Natural killer cell (primary cell): ENCODE measurements at regions not wholly inside any gene's neighbourhood (a gene's known extent, or its start where the extent isn't known, plus 50 kb on each side); places are given as distances from the start of the nearest gene placed in this dataset.

Source experiments
- ATAC-seq, 3 donors: fragments of 150-1000 bp in 2 of 3; fragments of 200-7000 bp in 1 of 3; cut with Tn5 transposase; 1 replicate in 1 of 3; 2 replicates in 2 of 3; pipeline ENCODE4 v1.10.0; 2021; ENCODE audit warnings: mild to moderate bottlenecking in 2 of 3, moderate library complexity in 2 of 3
- DNase-seq, 2 donors: peaks; one replicate each; pipeline versions ENCODE4 v3.0.0 to v3.0.0-alpha.2; 2013 to 2021; ENCODE audit warnings: mixed read lengths in 1 of 2
- H3K27ac ChIP-seq: one replicate; pipeline ENCODE4 v1.5.1; 2013; ENCODE audit warnings: mild to moderate bottlenecking, low read length
- H3K27me3 ChIP-seq: one replicate; pipeline ENCODE4 v1.6.1; 2013; ENCODE audit warnings: low read length; ENCODE audit not compliant: control insufficient read depth, insufficient read depth
- H3K36me3 ChIP-seq: one replicate; pipeline ENCODE4 v1.6.1; 2013; ENCODE audit warnings: low read length; ENCODE audit not compliant: control insufficient read depth, insufficient read depth
- H3K4me1 ChIP-seq: one replicate; pipeline ENCODE4 v1.6.1; 2013; ENCODE audit warnings: low read length; ENCODE audit not compliant: control insufficient read depth, insufficient read depth
- H3K4me3 ChIP-seq: one replicate; pipeline ENCODE4 v1.5.1; 2013; ENCODE audit warnings: low read length
- H3K9me3 ChIP-seq: one replicate; pipeline ENCODE4 v1.6.1; 2013; ENCODE audit warnings: low read length; ENCODE audit not compliant: control insufficient read depth, insufficient read depth
- H3K27ac Mint-ChIP-seq, 2 donors: one replicate each; pipeline ENCODE4 v1.8.0; 2022; ENCODE audit warnings: mild to moderate bottlenecking in 2 of 2, mixed read lengths in 2 of 2, moderate library complexity in 1 of 2
- H3K27me3 Mint-ChIP-seq, 2 donors: one replicate each; pipeline ENCODE4 v1.8.0; 2022; ENCODE audit warnings: low read depth in 2 of 2, mixed read lengths in 2 of 2
- H3K36me3 Mint-ChIP-seq: one replicate; pipeline ENCODE4 v1.8.0; 2022; ENCODE audit warnings: mixed read lengths
- H3K4me1 Mint-ChIP-seq, 2 donors: one replicate each; pipeline ENCODE4 v1.8.0; 2022; ENCODE audit warnings: mixed read lengths in 2 of 2
- H3K4me3 Mint-ChIP-seq: one replicate; pipeline ENCODE4 v1.8.0; 2022; ENCODE audit warnings: mild to moderate bottlenecking, moderate library complexity, mixed read lengths
- H3K9me3 Mint-ChIP-seq, 2 donors: one replicate each; pipeline ENCODE4 v1.8.0; 2022; ENCODE audit warnings: mixed read lengths in 2 of 2
- CTCF ChIP-seq: fragments of 200-600 bp; IDR thresholded peaks from one replicate; pipeline ENCODE4 v1.8.0; 2022; ENCODE audit warnings: antibody characterized with exemption
- WGBS: methylation state at CpG from one replicate; pipeline ENCODE4 v1.1.7; 2013; ENCODE audit warnings: missing lambda C conversion rate; ENCODE audit not compliant: insufficient coverage; 5-methylcytosine and 5-hydroxymethylcytosine counted together
- intact Hi-C: fragments of 100-400 bp; cut with micrococcal nuclease; formaldehyde crosslinking; loops from one replicate; pipeline ENCODE4 v1.14.2; 2022

GRCh38 chr10:118148247-118148646, 101.5 kb upstream of the RAB11FIP2 start:
- intact Hi-C loops = no loop called here
- peaks cover 4 to 7% of the 10 kb centered on the region in 2 donors for H3K27me3 Mint-ChIP-seq
- no peak overlapping the region for H3K4me3 Mint-ChIP-seq
- H3K27ac ChIP-seq = no peak overlapping the region
- H3K4me1 ChIP-seq = no peaks in the 10 kb centered on the region
- TF ChIP-seq CTCF = no peak
- H3K36me3 Mint-ChIP-seq = no peaks in the 10 kb centered on the region
- no peaks in the 10 kb centered on the region for H3K27me3 ChIP-seq
- no peak overlapping the region for H3K27ac Mint-ChIP-seq
- H3K36me3 ChIP-seq = no peaks in the 10 kb centered on the region
- no peak for ATAC-seq
- no peak overlapping the region for H3K4me3 ChIP-seq
- no peaks in the 10 kb centered on the region for H3K9me3 ChIP-seq
- H3K4me1 Mint-ChIP-seq = no peaks in the 10 kb centered on the region
- DNase-seq = no peak
- peaks cover 0 to 2% of the 10 kb centered on the region in 2 donors for H3K9me3 Mint-ChIP-seq

GRCh38 chr10:118145256-118145655, 98.5 kb upstream of the RAB11FIP2 start:
- Mint-ChIP-seq H3K36me3 (no peaks in the 10 kb centered on the region), H3K27ac (no peak overlapping the region), H3K9me3 (peaks cover 0 to 2% of the 10 kb centered on the region in 2 donors), H3K27me3 (peaks cover 4 to 7% of the 10 kb centered on the region in 2 donors), H3K4me3 (no peak overlapping the region), H3K4me1 (no peaks in the 10 kb centered on the region)
- ATAC-seq (no peak), DNase-seq (no peak)
- H3K4me3 ChIP-seq = no peak overlapping the region
- intact Hi-C loops = no loop called here
- no peaks in the 10 kb centered on the region for H3K27me3 ChIP-seq
- TF ChIP-seq CTCF = no peak
- H3K36me3 ChIP-seq = no peaks in the 10 kb centered on the region
- WGBS = 84% methylated on average over 4 of the region's 4 CpGs
- H3K9me3 ChIP-seq = no peaks in the 10 kb centered on the region
- no peak overlapping the region for H3K27ac ChIP-seq
- no peaks in the 10 kb centered on the region for H3K4me1 ChIP-seq

- Histone ChIP-seq H3K27ac (no peak overlapping the region), H3K4me3 (no peak overlapping the region), H3K4me1 (no peaks in the 10 kb centered on the region), H3K9me3 (no peaks in the 10 kb centered on the region), H3K36me3 (no peaks in the 10 kb centered on the region), H3K27me3 (no peaks in the 10 kb centered on the region)
- H3K27me3 Mint-ChIP-seq = peaks cover 12 to 20% of the 10 kb centered on the region in 2 donors
- intact Hi-C loops = no loop called here
- H3K4me3 Mint-ChIP-seq = no peak overlapping the region
- WGBS = 90% methylated on average over 6 of the region's 6 CpGs
- no peak for TF ChIP-seq CTCF
- DNase-seq (no peak), ATAC-seq (no peak)
- no peaks in the 10 kb centered on the region for H3K4me1 Mint-ChIP-seq
- H3K36me3 Mint-ChIP-seq = no peaks in the 10 kb centered on the region
- H3K27ac Mint-ChIP-seq = no peak overlapping the region
- H3K9me3 Mint-ChIP-seq = peaks cover 0 to 4% of the 10 kb centered on the region in 2 donors
Measured at GRCh38 chr10:118141471-118141870, 94.7 kb upstream of the RAB11FIP2 start.

- H3K9me3 Mint-ChIP-seq = peaks cover 0 to 2% of the 10 kb centered on the region in 2 donors
- Histone ChIP-seq H3K27ac (no peak overlapping the region), H3K4me3 (no peak overlapping the region), H3K27me3 (no peaks in the 10 kb centered on the region), H3K36me3 (no peaks in the 10 kb centered on the region), H3K4me1 (no peaks in the 10 kb centered on the region), H3K9me3 (no peaks in the 10 kb centered on the region)
- intact Hi-C loops = no loop called here
- H3K36me3 Mint-ChIP-seq = no peaks in the 10 kb centered on the region
- TF ChIP-seq CTCF = no peak
- H3K4me1 Mint-ChIP-seq = no peaks in the 10 kb centered on the region
- DNase-seq = no peak
- ATAC-seq = no peak
- H3K27ac Mint-ChIP-seq = no peak overlapping the region
- peaks cover 8 to 19% of the 10 kb centered on the region in 2 donors for H3K27me3 Mint-ChIP-seq
- H3K4me3 Mint-ChIP-seq = no peak overlapping the region
Measured at GRCh38 chr10:118139321-118139720, 92.6 kb upstream of the RAB11FIP2 start.
